Osteocyte (in vitro differentiated cells): ENCODE measurements at regions not wholly inside any gene's neighbourhood (a gene's known extent, or its start where the extent isn't known, plus 50 kb on each side); places are given as distances from the start of the nearest gene placed in this dataset.

Source experiments
- DNase-seq: peaks from one replicate; pipeline ENCODE4 v3.0.0; 2021; ENCODE audit warnings: mixed read lengths; ENCODE audit not compliant: unreplicated experiment; ENCODE audit errors: extremely low spot score
- H3K27ac Mint-ChIP-seq: one replicate; pipeline ENCODE4 v1.8.0; 2021; ENCODE audit warnings: mild to moderate bottlenecking, mixed read lengths; ENCODE audit not compliant: unreplicated experiment
- H3K27me3 Mint-ChIP-seq: one replicate; pipeline ENCODE4 v1.8.0; 2021; ENCODE audit warnings: mixed read lengths; ENCODE audit not compliant: unreplicated experiment
- H3K36me3 Mint-ChIP-seq: one replicate; pipeline ENCODE4 v1.8.0; 2021; ENCODE audit warnings: mixed read lengths; ENCODE audit not compliant: unreplicated experiment
- H3K4me1 Mint-ChIP-seq: one replicate; pipeline ENCODE4 v1.8.0; 2021; ENCODE audit warnings: mixed read lengths; ENCODE audit not compliant: unreplicated experiment
- H3K4me3 Mint-ChIP-seq: one replicate; pipeline ENCODE4 v1.8.0; 2021; ENCODE audit warnings: mild to moderate bottlenecking, moderate library complexity, mixed read lengths; ENCODE audit not compliant: unreplicated experiment
- H3K9me3 Mint-ChIP-seq: one replicate; pipeline ENCODE4 v1.8.0; 2021; ENCODE audit warnings: mixed read lengths; ENCODE audit not compliant: unreplicated experiment
- CTCF ChIP-seq: fragments of 200-600 bp; sonication (generic); IDR thresholded peaks from 2 replicates; pipeline ENCODE4 v1.5.0; 2021; ENCODE audit warnings: antibody characterized with exemption, mild to moderate bottlenecking, moderate library complexity

GRCh38 chr16:54993106-54993895 is 62.6 kb downstream of the IRX5 start:
- no peak overlapping the region for H3K27ac Mint-ChIP-seq
- no peaks in the 10 kb centered on the region for H3K36me3 Mint-ChIP-seq
- no peak for TF ChIP-seq CTCF
- no peak overlapping the region for H3K4me3 Mint-ChIP-seq
- H3K27me3 Mint-ChIP-seq: peaks cover 21% of the 10 kb centered on the region
- DNase-seq: no peak
- H3K4me1 Mint-ChIP-seq: no peaks in the 10 kb centered on the region
- H3K9me3 Mint-ChIP-seq: no peaks in the 10 kb centered on the region

- no peak overlapping the region for H3K27ac Mint-ChIP-seq
These were observed 65.5 kb downstream of the IRX5 start for GRCh38 chr16:54996186-54996585.

GRCh38 chr16:54998834-54999233 is 68.2 kb downstream of the IRX5 start:
- Mint-ChIP-seq H3K9me3 (no peaks in the 10 kb centered on the region), H3K36me3 (no peaks in the 10 kb centered on the region), H3K27me3 (peaks cover 10% of the 10 kb centered on the region), H3K27ac (no peak overlapping the region), H3K4me3 (no peak overlapping the region), H3K4me1 (no peaks in the 10 kb centered on the region)
- TF ChIP-seq CTCF: no peak
- DNase-seq: no peak

More at GRCh38 chr16:54996186-54996585, 65.5 kb downstream of the IRX5 start:
- H3K9me3 Mint-ChIP-seq: no peaks in the 10 kb centered on the region
- no peaks in the 10 kb centered on the region for H3K4me1 Mint-ChIP-seq
- no peaks in the 10 kb centered on the region for H3K36me3 Mint-ChIP-seq
- H3K4me3 Mint-ChIP-seq: no peak overlapping the region
- no peak for TF ChIP-seq CTCF
- no peak for DNase-seq
- H3K27me3 Mint-ChIP-seq: peaks cover 17% of the 10 kb centered on the region

GRCh38 chr16:54999481-54999880 is 68.8 kb downstream of the IRX5 start:
- Mint-ChIP-seq H3K27ac (no peak overlapping the region), H3K9me3 (no peaks in the 10 kb centered on the region)

More at GRCh38 chr16:54999481-54999880, 68.8 kb downstream of the IRX5 start:
- no peak for TF ChIP-seq CTCF
- peaks cover 10% of the 10 kb centered on the region for H3K27me3 Mint-ChIP-seq
- H3K4me3 Mint-ChIP-seq: no peak overlapping the region
- H3K36me3 Mint-ChIP-seq: no peaks in the 10 kb centered on the region
- no peak for DNase-seq
- H3K4me1 Mint-ChIP-seq: no peaks in the 10 kb centered on the region
